ENCODE measurements at regions not wholly inside any gene's neighbourhood (a gene's known extent, or its start where the extent isn't known, plus 50 kb on each side); places are given as distances from the start of the nearest gene placed in this dataset.

- no peaks in the 10 kb centered on the region for H3K36me3 ChIP-seq
- no peak overlapping the region for H3K4me3 ChIP-seq (replicated peaks in 1 of 3)
- no peaks in the 10 kb centered on the region for H3K27me3 ChIP-seq
- no peaks in the 10 kb centered on the region for H3K4me1 ChIP-seq
- no peak overlapping the region for H3K27ac ChIP-seq
- TF ChIP-seq POLR2A (IDR thresholded peaks at IDR 0.05) = no peak
- TF ChIP-seq CTCF (IDR thresholded peaks at IDR 0.05) = no peak
- no peak for DNase-seq
- H3K9me3 ChIP-seq = no peaks in the 10 kb centered on the region
- intact Hi-C loops (cut with DNase I) = no loop called here
- 59 to 65% methylated on average over 5 of the region's 5 CpGs for WGBS, 2 donors
Measured at GRCh38 chr14:97095269-97095668, 298.1 kb downstream of the VRK1 start.

DNA sequence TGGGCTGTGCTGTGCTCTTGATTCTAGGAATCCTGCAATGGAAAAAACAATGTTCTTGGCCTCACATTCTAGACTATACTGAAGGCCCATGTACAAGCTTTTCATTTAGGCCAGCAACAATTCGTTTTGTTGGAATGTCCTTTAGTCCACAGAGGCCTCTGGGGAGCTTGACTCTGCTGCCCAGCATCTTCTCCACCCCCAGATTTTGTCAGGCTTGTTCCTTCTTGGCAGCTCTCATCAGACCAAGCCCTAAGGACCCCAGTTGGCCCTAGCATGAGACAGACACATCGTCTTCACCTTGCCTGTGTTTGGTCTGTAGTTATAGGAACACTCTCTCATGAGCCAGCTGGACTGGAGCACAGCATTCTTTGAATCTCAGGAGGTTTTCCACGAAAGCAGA is 300.1 kb downstream of the VRK1 start:
- Histone ChIP-seq H3K9me3 (no peaks in the 10 kb centered on the region), H3K27ac (no peak overlapping the region), H3K4me1 (no peaks in the 10 kb centered on the region), H3K4me3 (replicated peaks in 1 of 3) (no peak overlapping the region), H3K36me3 (no peaks in the 10 kb centered on the region), H3K27me3 (no peaks in the 10 kb centered on the region)
- no peak for TF ChIP-seq POLR2A (IDR thresholded peaks at IDR 0.05)
- no peak for TF ChIP-seq CTCF (IDR thresholded peaks at IDR 0.05)
- DNase-seq = no peak
- intact Hi-C loops (cut with DNase I) = no loop called here
- WGBS, 2 donors = 30 to 42% methylated on average over 3 of the region's 3 CpGs

- WGBS, 2 donors = 91 to 97% methylated on average over 2 of the region's 2 CpGs
- Histone ChIP-seq H3K36me3 (no peaks in the 10 kb centered on the region), H3K4me3 (replicated peaks in 1 of 3) (no peak overlapping the region), H3K27me3 (no peaks in the 10 kb centered on the region), H3K27ac (no peak overlapping the region), H3K4me1 (no peaks in the 10 kb centered on the region), H3K9me3 (no peaks in the 10 kb centered on the region)
- intact Hi-C loops (cut with DNase I) = no loop called here
- TF ChIP-seq CTCF (IDR thresholded peaks at IDR 0.05) (no peak), POLR2A (IDR thresholded peaks at IDR 0.05) (no peak)
- DNase-seq = no peak
Measured at GRCh38 chr14:97100306-97100705, 303.1 kb downstream of the VRK1 start.

DNA sequence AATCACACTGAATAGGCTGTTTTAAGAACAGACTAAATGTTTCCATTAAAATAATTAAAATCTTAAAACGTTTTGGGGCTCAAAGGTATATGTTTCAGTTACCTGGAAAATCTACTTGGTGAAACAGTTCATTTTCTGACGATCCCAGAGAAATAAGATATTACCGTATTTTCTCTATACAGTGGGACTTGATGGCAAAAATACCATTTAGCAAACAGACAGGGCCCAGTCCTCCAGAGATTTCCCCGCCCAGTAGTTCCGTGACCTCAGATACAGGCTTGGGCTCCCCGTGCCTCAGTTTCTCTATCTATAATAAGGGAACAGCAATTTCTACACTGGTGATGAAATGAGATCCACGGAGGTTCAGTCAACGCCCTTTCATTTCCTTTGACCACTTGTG is 304.4 kb downstream of the VRK1 start:
- TF ChIP-seq POLR2A (IDR thresholded peaks at IDR 0.05) (no peak), CTCF (IDR thresholded peaks at IDR 0.05) (no peak)
- no peak overlapping the region for H3K4me3 ChIP-seq (replicated peaks in 1 of 3)
- no peaks in the 10 kb centered on the region for H3K9me3 ChIP-seq
- no peak for DNase-seq
- peaks cover 0 to 4% of the 10 kb centered on the region in 2 donors for H3K4me1 ChIP-seq
- intact Hi-C loops (cut with DNase I) = no loop called here
- no peaks in the 10 kb centered on the region for H3K36me3 ChIP-seq
- whole genome bisulfite sequencing, 2 donors = 69 to 72% methylated on average over 8 of the region's 8 CpGs
- H3K27me3 ChIP-seq = no peaks in the 10 kb centered on the region
- H3K27ac ChIP-seq = no peak overlapping the region

- Histone ChIP-seq H3K4me3 (replicated peaks in 1 of 3) (no peak overlapping the region), H3K9me3 (no peaks in the 10 kb centered on the region), H3K27me3 (no peaks in the 10 kb centered on the region), H3K36me3 (no peaks in the 10 kb centered on the region), H3K27ac (no peak overlapping the region), H3K4me1 (peaks cover 0 to 12% of the 10 kb centered on the region in 2 donors)
- intact Hi-C loops (cut with DNase I) = no loop called here
- 92 to 95% methylated on average over 4 of the region's 4 CpGs for WGBS, 2 donors
- DNase-seq = no peak
- no peak for TF ChIP-seq CTCF (IDR thresholded peaks at IDR 0.05)
Measured at GRCh38 chr14:97104029-97104428, 306.8 kb downstream of the VRK1 start.
